ENCODE measurements at regions not wholly inside any gene's neighbourhood (a gene's known extent, or its start where the extent isn't known, plus 50 kb on each side); places are given as distances from the start of the nearest gene placed in this dataset.
A peak's percentile ranks its signal among the peaks of the same experiment; 100 is the strongest.

DNA sequence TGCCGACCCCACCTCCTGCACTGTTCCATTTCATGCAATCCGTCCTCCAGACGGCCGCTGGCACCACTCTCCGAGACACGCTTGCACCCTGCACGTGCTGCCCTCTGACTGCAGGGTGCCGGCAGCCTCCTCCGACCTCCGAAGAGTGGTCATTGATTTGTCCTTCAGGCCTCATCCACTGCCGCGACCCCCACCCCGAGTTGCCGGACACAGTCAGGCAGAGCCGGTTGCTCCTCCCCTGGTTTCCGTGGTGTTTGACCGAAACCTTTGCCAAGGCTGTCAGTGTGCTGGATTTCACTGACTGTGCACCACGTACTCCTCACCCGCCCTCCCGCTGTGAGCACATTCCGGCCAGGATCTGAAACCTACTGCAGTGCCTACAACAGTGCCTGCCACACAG is 156.4 kb upstream of the PDE10A start:
- Mint-ChIP-seq H3K27me3 (ENCODE audit: low read depth in 3 of 3) (peaks cover 19 to 33% (median 24%) of the 10 kb centered on the region in 3 donors), H3K4me3 (peak overlapping the region in 1 of 2 donors; percentile 71), H3K27ac (peak overlapping the region in 1 of 7 donors; percentile 70)

DNA sequence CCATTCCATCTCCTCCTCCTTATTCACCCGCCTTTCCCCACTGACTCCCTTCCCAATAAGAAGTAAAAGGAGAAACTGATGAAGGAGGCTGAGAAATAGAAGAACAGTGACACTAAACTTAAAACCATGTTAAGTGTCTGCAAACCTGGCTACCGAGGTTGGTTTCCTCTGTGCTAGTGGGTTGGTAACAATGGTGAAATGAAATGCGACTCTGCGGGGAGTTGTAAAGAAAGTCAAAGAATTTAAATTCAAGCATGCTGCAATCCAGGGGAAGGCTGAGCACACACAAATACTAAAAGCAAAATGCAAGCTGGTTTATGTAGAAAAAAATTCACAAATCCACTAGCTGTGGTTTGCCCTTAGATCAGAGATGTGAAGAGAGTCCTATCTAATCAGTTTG is 155.2 kb upstream of the PDE10A start:
- Histone ChIP-seq H2AFZ (ENCODE audit: insufficient read depth, low read depth, low read length, poor library complexity, severe bottlenecking) (no peak overlapping the region), H3K36me3 (replicated peaks in 1 of 2; ENCODE audit: control insufficient read depth in 1 of 2, insufficient read depth in 2 of 2, low read length in 2 of 2) (no peaks in the 10 kb centered on the region), H3K9ac (ENCODE audit: insufficient read depth, low read length, poor library complexity, severe bottlenecking) (no peak overlapping the region), H3K27me3 (ENCODE audit: control insufficient read depth in 2 of 2, insufficient read depth in 2 of 2, low read length in 2 of 2) (peaks cover 6 to 21% of the 10 kb centered on the region in 2 donors), H3K27ac (ENCODE audit: low read depth in 1 of 2, low read length in 2 of 2) (no peak overlapping the region), H3K4me3 (replicated peaks in 1 of 3; ENCODE audit: low read depth in 2 of 3, low read length in 3 of 3) (no peak overlapping the region), H3K9me3 (replicated peaks in 1 of 2; ENCODE audit: control insufficient read depth in 1 of 2, insufficient read depth in 1 of 2, low read length in 2 of 2) (no peaks in the 10 kb centered on the region), H3K79me2 (ENCODE audit: insufficient read depth, low read length) (no peaks in the 10 kb centered on the region), H4K20me1 (ENCODE audit: insufficient read depth, low read length) (no peaks in the 10 kb centered on the region), H3K4me2 (replicated peaks; ENCODE audit: extremely low read depth, low read length, poor library complexity, severe bottlenecking) (no peak overlapping the region), H3K4me1 (ENCODE audit: control insufficient read depth in 1 of 2, insufficient read depth in 2 of 2, low read length in 2 of 2) (no peaks in the 10 kb centered on the region)
- no peak for DNase-seq
- no peaks in the 10 kb centered on the region for H3K36me3 Mint-ChIP-seq
- H3K27ac Mint-ChIP-seq, result no peak overlapping the region
- peaks cover 19 to 33% (median 24%) of the 10 kb centered on the region in 3 donors for H3K27me3 Mint-ChIP-seq (ENCODE audit: low read depth in 3 of 3)
- no peak overlapping the region for H3K4me3 Mint-ChIP-seq
- intact Hi-C loops (cut with micrococcal nuclease), result no loop called here
- WGBS (ENCODE audit: insufficient coverage), result no CpG with 5 or more reads among the region's 4 CpGs
- TF ChIP-seq, protein P1, sequence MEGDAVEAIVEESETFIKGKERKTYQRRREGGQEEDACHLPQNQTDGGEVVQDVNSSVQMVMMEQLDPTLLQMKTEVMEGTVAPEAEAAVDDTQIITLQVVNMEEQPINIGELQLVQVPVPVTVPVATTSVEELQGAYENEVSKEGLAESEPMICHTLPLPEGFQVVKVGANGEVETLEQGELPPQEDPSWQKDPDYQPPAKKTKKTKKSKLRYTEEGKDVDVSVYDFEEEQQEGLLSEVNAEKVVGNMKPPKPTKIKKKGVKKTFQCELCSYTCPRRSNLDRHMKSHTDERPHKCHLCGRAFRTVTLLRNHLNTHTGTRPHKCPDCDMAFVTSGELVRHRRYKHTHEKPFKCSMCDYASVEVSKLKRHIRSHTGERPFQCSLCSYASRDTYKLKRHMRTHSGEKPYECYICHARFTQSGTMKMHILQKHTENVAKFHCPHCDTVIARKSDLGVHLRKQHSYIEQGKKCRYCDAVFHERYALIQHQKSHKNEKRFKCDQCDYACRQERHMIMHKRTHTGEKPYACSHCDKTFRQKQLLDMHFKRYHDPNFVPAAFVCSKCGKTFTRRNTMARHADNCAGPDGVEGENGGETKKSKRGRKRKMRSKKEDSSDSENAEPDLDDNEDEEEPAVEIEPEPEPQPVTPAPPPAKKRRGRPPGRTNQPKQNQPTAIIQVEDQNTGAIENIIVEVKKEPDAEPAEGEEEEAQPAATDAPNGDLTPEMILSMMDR (IDR thresholded peaks at IDR 0.05), result no peak
- no peaks in the 10 kb centered on the region for H3K4me1 Mint-ChIP-seq
- H3K9me3 Mint-ChIP-seq, result peaks cover 0 to 9% (median 2%) of the 10 kb centered on the region in 7 donors

More for the DNA sequence above, 156.4 kb upstream of the PDE10A start:
- H3K27ac ChIP-seq (ENCODE audit: low read depth in 1 of 2, low read length in 2 of 2), result no peak overlapping the region
- intact Hi-C loops (cut with micrococcal nuclease), result no loop called here
- 35% methylated on average over 18 of the region's 21 CpGs for WGBS (ENCODE audit: insufficient coverage)
- no peak overlapping the region for H3K4me2 ChIP-seq (replicated peaks; ENCODE audit: extremely low read depth, low read length, poor library complexity, severe bottlenecking)
- H3K4me3 ChIP-seq (replicated peaks in 1 of 3; ENCODE audit: low read depth in 2 of 3, low read length in 3 of 3), result no peak overlapping the region
- TF ChIP-seq, protein P1 (IDR thresholded peaks at IDR 0.05), result no peak
- DNase-seq, result no peak
- no peaks in the 10 kb centered on the region for H3K79me2 ChIP-seq (ENCODE audit: insufficient read depth, low read length)
- no peaks in the 10 kb centered on the region for H3K36me3 ChIP-seq (replicated peaks in 1 of 2; ENCODE audit: control insufficient read depth in 1 of 2, insufficient read depth in 2 of 2, low read length in 2 of 2)
- no peak overlapping the region for H2AFZ ChIP-seq (ENCODE audit: insufficient read depth, low read depth, low read length, poor library complexity, severe bottlenecking)
- Mint-ChIP-seq H3K36me3 (no peaks in the 10 kb centered on the region), H3K4me1 (no peaks in the 10 kb centered on the region), H3K9me3 (peaks cover 0 to 6% (median 2%) of the 10 kb centered on the region in 7 donors)
- H4K20me1 ChIP-seq (ENCODE audit: insufficient read depth, low read length), result no peaks in the 10 kb centered on the region
- peaks cover 6 to 21% of the 10 kb centered on the region in 2 donors for H3K27me3 ChIP-seq (ENCODE audit: control insufficient read depth in 2 of 2, insufficient read depth in 2 of 2, low read length in 2 of 2)
- no peaks in the 10 kb centered on the region for H3K4me1 ChIP-seq (ENCODE audit: control insufficient read depth in 1 of 2, insufficient read depth in 2 of 2, low read length in 2 of 2)
- H3K9me3 ChIP-seq (replicated peaks in 1 of 2; ENCODE audit: control insufficient read depth in 1 of 2, insufficient read depth in 1 of 2, low read length in 2 of 2), result no peaks in the 10 kb centered on the region
- no peak overlapping the region for H3K9ac ChIP-seq (ENCODE audit: insufficient read depth, low read length, poor library complexity, severe bottlenecking)
